NCI-H82 treated with DMSO at 0.1 percent for 48 hours (cell line): ENCODE measurements at regions not wholly inside any gene's neighbourhood (a gene's known extent, or its start where the extent isn't known, plus 50 kb on each side); places are given as distances from the start of the nearest gene placed in this dataset.
"Not testable (repeated sequence)": the region's sequence is repeated elsewhere in the genome, so short reads cannot be mapped to it uniquely, and the experiment has no call there.

ENCODE experiments used
- DNase-seq: peaks from one replicate; lab custom pipeline; 2025; ENCODE audit not compliant: unreplicated experiment; lab: John Stamatoyannopoulos, UW

DNA sequence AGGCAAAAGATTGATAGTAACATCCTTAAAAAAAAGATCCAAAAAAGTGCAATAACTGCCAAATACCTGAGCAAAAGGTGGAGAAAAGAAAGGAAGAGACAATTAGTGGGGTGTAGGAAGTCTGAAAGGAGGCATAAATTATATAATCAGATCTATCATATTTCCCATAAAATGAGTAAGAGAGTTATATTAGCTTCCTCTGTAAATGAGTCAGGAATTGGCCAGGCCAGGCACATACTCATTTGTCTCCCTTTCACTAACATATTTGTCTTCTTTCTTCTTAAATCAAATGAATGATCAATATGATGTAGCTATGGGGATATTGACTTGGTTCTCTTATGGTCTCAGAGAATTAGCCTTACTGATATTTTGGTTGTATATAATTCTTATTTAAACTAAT lies 292.3 kb upstream of the CADM2 start:
- no peak for DNase-seq

DNA sequence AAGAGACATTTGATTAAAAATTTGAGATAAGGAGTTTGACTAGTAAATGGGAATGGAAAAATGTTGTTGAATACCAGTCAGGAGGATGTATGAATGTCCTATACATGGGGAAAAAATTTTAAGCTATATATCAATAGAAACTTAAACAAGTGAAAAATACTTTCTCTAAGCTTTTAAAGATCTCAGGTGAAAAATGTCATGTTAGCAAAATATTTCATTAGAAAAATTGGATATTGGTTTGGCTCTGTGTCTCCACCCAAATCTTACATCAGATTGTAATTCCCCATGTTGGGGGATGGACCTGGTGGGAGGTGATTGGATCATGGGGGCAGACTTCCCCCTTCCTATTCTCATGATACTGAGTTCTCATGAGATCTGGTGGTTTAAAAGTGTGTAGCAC lies 279.6 kb upstream of the CADM2 start:
- no peak for DNase-seq

GRCh38 chr3:84680700-84681099 lies 278.1 kb upstream of the CADM2 start:
- no peak for DNase-seq

DNA sequence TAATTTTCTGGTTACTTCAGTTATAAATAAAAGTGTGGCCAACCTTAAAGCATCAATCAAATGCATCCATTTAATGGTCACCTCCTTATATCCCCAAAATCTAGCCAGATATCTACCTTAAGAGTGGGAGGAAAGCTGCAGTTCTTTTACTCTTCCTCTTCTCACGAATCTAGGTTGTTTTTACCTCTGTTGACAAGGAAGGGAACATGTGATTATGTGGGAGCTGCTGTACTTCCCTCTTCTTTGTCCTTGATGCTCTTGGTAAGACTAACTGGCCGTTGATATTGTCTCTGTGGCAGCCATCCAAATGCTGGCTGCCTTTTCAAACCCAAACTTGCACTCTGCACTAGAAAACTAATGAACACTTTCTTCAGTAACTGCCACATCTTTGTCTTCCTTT lies 275.3 kb upstream of the CADM2 start:
- no peak for DNase-seq

- DNase-seq = no peak
These were observed 273.3 kb upstream of the CADM2 start for GRCh38 chr3:84685467-84685866.

DNA sequence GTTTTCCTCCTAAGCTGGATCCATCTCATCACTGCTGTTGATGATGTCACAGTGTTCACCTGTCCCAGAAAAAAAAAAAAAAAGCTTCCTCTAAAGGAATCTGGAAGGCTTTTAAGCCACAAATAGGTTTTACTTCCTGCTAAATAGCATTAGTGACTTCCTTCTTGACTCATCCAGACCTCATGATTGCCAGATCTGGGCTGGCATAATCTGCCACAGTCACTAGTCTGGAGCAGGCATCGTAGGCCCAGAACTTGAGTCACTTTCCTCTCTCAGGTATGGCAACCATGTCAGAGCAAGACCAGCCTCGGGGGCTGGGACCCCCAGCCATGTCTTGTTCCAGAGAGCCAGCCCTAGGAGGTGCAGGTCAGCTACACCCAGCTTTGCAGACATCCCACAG lies 266.5 kb upstream of the CADM2 start:
- DNase-seq = no peak

DNA sequence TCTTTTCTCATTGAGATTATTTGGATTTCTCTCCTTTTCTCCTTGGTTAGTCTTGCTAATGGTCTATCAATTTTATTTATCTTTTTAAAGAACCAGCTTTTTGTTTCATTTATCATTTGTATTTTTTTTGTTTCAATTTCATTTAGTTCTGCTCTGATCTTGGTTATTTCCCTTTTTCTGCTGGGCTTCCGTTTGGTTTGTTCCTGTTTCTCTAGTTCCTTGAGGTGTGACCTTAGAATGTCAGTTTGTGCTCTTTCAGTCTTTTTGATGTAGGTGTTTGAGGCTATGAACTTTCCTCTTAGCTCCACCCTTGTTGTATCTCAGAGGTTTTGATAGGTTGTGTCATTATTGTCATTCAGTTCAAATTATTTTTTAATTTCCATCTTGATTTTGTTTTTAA lies 248.5 kb upstream of the CADM2 start:
- DNase-seq = not testable (repeated sequence)

- no peak for DNase-seq
These were observed 240.9 kb upstream of the CADM2 start for GRCh38 chr3:84717894-84718293.

DNA sequence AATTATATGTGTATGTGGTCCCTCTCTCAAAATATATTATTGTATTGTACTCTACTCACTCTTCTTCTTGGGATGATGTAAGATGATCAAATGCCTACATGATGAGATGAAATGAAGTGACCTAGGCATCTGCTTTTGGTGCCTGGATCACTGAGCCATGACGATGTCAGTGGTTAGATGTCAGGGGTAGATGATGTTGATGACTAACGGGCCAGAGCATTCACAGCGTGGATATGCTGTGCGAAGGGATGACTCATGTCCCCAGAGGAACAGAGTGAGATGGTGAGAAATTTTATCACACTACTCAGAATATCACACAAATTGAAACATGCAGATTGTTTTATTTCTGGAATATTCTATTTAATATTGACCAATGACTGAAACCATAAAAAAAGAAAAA lies 233.9 kb upstream of the CADM2 start:
- no peak for DNase-seq

DNA sequence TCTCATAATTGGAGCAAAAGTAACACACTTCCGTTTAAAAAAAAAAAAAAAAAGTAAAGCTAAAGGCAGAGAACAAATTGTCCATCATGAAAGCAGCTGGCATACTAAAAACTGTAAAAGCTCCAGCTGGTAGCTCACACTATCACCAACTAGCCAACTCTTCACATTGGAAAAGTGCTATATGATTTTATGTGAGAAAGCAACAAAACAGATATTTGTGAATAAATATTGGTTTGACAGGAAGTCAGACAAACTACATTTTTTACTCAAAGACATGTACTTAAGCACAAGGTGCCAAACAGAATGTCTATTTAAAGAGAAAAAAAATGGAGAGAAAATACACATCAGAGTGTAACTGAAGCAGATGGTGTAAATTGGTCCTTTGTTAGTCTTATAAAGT lies 231.2 kb upstream of the CADM2 start:
- no peak for DNase-seq

DNA sequence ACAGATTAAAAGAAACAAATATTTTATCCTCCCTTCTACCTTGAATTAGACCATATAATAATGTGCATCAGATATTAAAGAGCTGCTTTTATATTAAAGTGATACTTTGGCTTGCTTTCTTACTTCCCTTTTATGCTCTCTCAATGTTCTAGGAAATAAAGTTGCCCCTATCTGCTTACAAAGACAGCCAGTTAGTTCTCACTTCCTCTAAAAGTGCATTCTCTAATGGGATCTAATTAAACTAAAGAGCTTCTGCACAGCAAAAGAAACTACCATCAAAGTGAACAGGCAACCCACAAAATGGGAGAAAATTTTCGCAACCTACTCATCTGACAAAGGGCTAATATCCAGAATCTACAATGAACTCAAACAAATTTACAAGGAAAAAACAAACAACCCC lies 224.1 kb upstream of the CADM2 start:
- not testable (repeated sequence) for DNase-seq

GRCh38 chr3:84738086-84738485 lies 220.7 kb upstream of the CADM2 start:
- no peak for DNase-seq

- no peak for DNase-seq
These were observed 215.8 kb upstream of the CADM2 start for GRCh38 chr3:84742915-84743425.

DNA sequence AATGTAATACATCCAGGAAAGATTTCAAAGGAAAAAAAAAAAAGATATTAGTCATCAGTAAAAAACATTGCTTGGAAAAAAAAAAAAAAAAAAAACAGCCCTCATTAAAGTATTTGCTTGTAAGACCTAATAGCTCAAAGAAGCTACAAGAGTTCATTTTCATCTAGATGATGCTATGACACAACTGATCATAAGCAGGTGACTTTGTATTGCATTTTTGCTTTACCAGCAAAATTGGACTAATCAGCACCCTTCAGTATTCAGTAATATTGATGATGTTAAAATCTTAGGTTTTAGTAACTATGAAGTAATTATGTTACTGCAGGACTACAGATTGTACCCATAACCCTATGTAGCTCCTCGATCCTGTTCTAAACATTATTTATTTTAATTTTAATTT lies 214.7 kb upstream of the CADM2 start:
- no peak for DNase-seq

GRCh38 chr3:84755860-84756259 lies 202.9 kb upstream of the CADM2 start:
- no peak for DNase-seq

- no peak for DNase-seq
These were observed 199.4 kb upstream of the CADM2 start for GRCh38 chr3:84759361-84759760.

DNA sequence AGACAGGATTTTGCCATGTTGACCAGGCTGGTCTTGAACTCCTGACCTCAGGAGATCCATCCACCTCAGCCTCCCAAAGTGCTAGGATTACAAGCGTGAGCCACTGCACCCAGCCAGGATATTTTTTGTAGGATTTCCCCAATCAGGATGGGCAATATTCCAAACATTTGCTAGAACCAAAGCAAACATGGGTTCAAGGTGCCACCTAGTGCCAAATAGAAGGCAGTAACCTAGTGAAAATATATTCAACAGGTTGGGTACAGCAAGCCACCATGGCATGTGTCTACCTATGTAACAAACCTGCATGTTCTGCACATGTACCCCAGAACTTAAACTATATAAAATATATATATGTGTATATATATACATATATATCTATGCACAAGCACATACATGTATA lies 185.9 kb upstream of the CADM2 start:
- no peak for DNase-seq

DNA sequence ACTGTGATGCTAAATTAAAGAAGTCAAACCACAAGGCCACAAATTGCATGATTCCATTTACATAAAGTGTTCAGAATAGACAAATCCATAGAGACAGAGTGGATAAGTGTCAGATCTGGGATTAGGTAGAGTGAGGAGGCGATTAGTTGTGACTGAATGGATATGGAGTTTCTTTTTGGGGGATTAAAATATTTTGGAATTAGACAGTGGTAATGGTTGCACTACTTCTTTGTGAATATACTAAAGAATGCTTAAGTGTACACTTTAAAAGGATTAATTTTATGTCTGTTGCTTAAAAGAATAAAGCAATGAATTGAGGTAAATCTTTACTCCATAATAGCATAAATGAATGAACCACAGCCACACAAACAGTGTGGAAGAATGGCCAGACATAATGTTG lies 175.5 kb upstream of the CADM2 start:
- no peak for DNase-seq

- no peak for DNase-seq
These were observed 168.8 kb upstream of the CADM2 start for GRCh38 chr3:84789961-84790360.

GRCh38 chr3:84806958-84807357 lies 151.8 kb upstream of the CADM2 start:
- DNase-seq = no peak

DNA sequence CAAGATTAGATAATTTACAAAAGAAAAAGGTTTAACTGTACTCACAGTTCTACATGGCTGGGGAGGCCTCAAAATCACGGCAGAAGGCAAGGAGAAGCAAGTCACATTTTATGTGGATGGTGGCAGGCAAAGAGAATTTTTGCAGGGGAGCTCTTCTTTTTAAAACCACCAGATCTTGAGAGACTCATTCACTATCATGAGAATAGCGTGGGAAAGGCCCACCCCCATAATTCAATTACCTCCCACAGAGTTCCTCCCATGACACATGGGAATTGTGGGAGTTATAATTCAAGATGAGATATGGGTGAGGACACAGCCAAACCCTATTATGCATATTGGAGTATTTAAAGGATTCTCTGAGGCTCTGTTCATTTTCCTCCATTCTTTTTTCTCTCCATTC lies 138.7 kb upstream of the CADM2 start:
- no peak for DNase-seq

GRCh38 chr3:84820906-84821305 lies 137.9 kb upstream of the CADM2 start:
- no peak for DNase-seq

DNA sequence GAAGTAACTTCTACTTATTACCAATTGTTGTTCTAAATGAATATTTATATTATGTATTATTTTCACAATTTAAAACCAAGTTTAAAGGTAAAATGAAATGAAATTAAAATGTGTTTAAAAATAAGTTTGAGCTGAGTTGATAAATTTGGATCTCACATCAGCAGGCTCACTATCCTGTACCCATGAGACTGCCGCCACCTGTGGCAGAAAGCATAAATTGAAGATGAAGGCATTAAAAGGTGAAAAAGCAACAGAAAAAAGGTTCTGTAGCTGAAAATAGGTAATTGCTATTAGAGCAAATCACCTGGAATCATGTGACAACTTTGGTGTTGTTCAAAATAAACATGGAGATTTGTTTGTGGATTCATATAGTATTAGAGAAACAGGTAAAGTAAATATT lies 133.0 kb upstream of the CADM2 start:
- DNase-seq = no peak

- DNase-seq = no peak
These were observed 128.3 kb upstream of the CADM2 start for GRCh38 chr3:84830476-84830875.
